ENCODE measurements at regions not wholly inside any gene's neighbourhood (a gene's known extent, or its start where the extent isn't known, plus 50 kb on each side); places are given as distances from the start of the nearest gene placed in this dataset.

DNA sequence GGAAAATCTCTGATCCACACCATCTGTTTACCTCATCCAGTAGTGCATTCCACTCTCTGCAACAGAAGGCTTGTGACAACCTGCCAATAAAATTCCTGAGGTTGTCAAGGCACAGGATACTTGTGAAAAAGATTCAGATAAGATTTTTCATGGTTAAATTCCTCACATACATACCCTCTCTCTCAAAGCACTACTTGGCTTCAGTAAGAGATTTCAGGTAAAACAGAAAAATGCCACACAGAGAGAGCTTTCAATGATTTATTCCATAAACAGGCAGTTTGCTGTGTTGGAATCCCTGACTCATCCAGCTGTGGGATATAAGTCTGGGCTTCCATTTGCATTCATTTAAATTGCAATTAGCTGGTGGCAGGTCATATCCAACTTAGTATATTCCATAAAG lies 99.7 kb upstream of the CAV2 start:
- TF ChIP-seq, protein P1, sequence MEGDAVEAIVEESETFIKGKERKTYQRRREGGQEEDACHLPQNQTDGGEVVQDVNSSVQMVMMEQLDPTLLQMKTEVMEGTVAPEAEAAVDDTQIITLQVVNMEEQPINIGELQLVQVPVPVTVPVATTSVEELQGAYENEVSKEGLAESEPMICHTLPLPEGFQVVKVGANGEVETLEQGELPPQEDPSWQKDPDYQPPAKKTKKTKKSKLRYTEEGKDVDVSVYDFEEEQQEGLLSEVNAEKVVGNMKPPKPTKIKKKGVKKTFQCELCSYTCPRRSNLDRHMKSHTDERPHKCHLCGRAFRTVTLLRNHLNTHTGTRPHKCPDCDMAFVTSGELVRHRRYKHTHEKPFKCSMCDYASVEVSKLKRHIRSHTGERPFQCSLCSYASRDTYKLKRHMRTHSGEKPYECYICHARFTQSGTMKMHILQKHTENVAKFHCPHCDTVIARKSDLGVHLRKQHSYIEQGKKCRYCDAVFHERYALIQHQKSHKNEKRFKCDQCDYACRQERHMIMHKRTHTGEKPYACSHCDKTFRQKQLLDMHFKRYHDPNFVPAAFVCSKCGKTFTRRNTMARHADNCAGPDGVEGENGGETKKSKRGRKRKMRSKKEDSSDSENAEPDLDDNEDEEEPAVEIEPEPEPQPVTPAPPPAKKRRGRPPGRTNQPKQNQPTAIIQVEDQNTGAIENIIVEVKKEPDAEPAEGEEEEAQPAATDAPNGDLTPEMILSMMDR (IDR thresholded peaks at IDR 0.05): no peak
- no peak for TF ChIP-seq POLR2A (IDR thresholded peaks at IDR 0.05)

Measured in uterus (tissue), 2 donors.